ENCODE measurements at regions not wholly inside any gene's neighbourhood (a gene's known extent, or its start where the extent isn't known, plus 50 kb on each side); places are given as distances from the start of the nearest gene placed in this dataset.

GRCh38 chr2:147374423-147374811 lies 470.4 kb upstream of the ACVR2A start:
- no peak for TF ChIP-seq CTCF (conservative IDR thresholded peaks at IDR 0.05)
- no peak for TF ChIP-seq EZH2 (IDR thresholded peaks at IDR 0.05; ENCODE audit: low read depth)
